ENCODE measurements at regions not wholly inside any gene's neighbourhood (a gene's known extent, or its start where the extent isn't known, plus 50 kb on each side); places are given as distances from the start of the nearest gene placed in this dataset.

GRCh38 chr2:71277536-71278103 is 50.7 kb upstream of the PAIP2B start:
- DNase-seq (ENCODE audit: low read depth) = peak; percentile 48

GRCh38 chr2:71277147-71277475 is 50.2 kb upstream of the PAIP2B start:
- DNase-seq (ENCODE audit: low read depth) = no peak

- DNase-seq (ENCODE audit: low read depth) = peak; percentile 89
Measured at GRCh38 chr2:71276311-71277146, 49.6 kb upstream of the PAIP2B start.
